H1 (cell line): ENCODE measurements at regions not wholly inside any gene's neighbourhood (a gene's known extent, or its start where the extent isn't known, plus 50 kb on each side); places are given as distances from the start of the nearest gene placed in this dataset.

Experiments used
- CTCF ChIA-PET: fragments of 300-600 bp; sonication (Branson Sonifier 250); formaldehyde crosslinking; loops from one replicate; lab custom pipeline; 2021; ENCODE audit not compliant: partially characterized antibody; lab: Charles Lee
- POLR2A ChIA-PET: fragments of 300-600 bp; sonication (Branson Sonifier 250); formaldehyde crosslinking; loops from one replicate; lab custom pipeline; 2021; ENCODE audit warnings: inconsistent platforms; ENCODE audit not compliant: partially characterized antibody; lab: Charles Lee
- DNase-seq, 2 experiments: peaks; one replicate each; pipeline versions ENCODE4 v3.0.0 to v3.0.0-alpha.2; 2010 to 2022; ENCODE audit warnings: low spot score in 2 of 2, low read depth in 1 of 2, mixed read lengths in 1 of 2
- FAIRE-seq: peaks from 2 replicates; lab custom pipeline; 2011; peaks lifted over from hg19 to GRCh38; lab: Jason Lieb, UNC
- H2AFZ ChIP-seq: 2 replicates; pipeline ENCODE4 v1.8.1; 2012; ENCODE audit warnings: low read length, inconsistent platforms
- H2AK5ac ChIP-seq: 2 replicates; pipeline ENCODE4 v1.6.1; 2013; ENCODE audit warnings: low read depth, low read length
- H2BK120ac ChIP-seq: replicated peaks from 2 replicates; pipeline ENCODE3; 2013; ENCODE audit warnings: low read depth, low read length, inconsistent platforms
- H2BK12ac ChIP-seq: 2 replicates; pipeline ENCODE4 v1.6.1; 2013; ENCODE audit warnings: low read depth, low read length
- H2BK15ac ChIP-seq: 2 replicates; pipeline ENCODE4 v1.6.1; 2013; ENCODE audit warnings: low read length
- H2BK20ac ChIP-seq: 2 replicates; pipeline ENCODE4 v1.6.1; 2013; ENCODE audit warnings: low read length
- H2BK5ac ChIP-seq: 2 replicates; pipeline ENCODE4 v1.6.1; 2013; ENCODE audit warnings: low read depth, low read length
- H3K14ac ChIP-seq: 2 replicates; pipeline ENCODE4 v1.6.1; 2013; ENCODE audit warnings: inconsistent platforms; ENCODE audit not compliant: insufficient read length
- H3K18ac ChIP-seq: 2 replicates; pipeline ENCODE4 v1.6.1; 2013; ENCODE audit warnings: low read length; ENCODE audit errors: extremely low read depth
- H3K23ac ChIP-seq: 2 replicates; pipeline ENCODE4 v1.6.1; 2013; ENCODE audit warnings: inconsistent platforms; ENCODE audit not compliant: insufficient read length
- H3K23me2 ChIP-seq: 2 replicates; pipeline ENCODE4 v1.6.1; 2013; ENCODE audit warnings: low read depth, low read length
- H3K27ac ChIP-seq: 2 replicates; pipeline ENCODE4 v1.6.1; 2011; ENCODE audit warnings: low read depth, low read length, inconsistent platforms
- H3K27me3 ChIP-seq, 4 experiments: replicated peaks in 1 of 4; 1 replicate in 1 of 4; 2 replicates in 3 of 4; pipeline versions ENCODE4 v1.6.1 to v1.8.1; 2011 to 2013; ENCODE audit warnings: low read length in 3 of 4, mild to moderate bottlenecking in 3 of 4, inconsistent platforms in 2 of 4, mixed read lengths in 2 of 4, moderate library complexity in 1 of 4; ENCODE audit not compliant: control insufficient read depth in 3 of 4, insufficient read depth in 3 of 4; ENCODE audit errors: extremely low read depth in 1 of 4
- H3K36me3 ChIP-seq, 4 experiments: 2 replicates each; pipeline versions ENCODE4 v1.6.1 to v1.8.1; 2011 to 2013; ENCODE audit warnings: mild to moderate bottlenecking in 4 of 4, low read length in 3 of 4, moderate library complexity in 2 of 4, control low read depth in 1 of 4, inconsistent platforms in 1 of 4; ENCODE audit not compliant: insufficient read depth in 4 of 4, control insufficient read depth in 2 of 4
- H3K4ac ChIP-seq: replicated peaks from 2 replicates; pipeline ENCODE3; 2013; ENCODE audit warnings: low read length, low read depth, mixed read lengths, inconsistent platforms; ENCODE audit not compliant: insufficient read length
- H3K4me1 ChIP-seq, 4 experiments: replicated peaks in 1 of 4; 1 replicate in 1 of 4; 2 replicates in 3 of 4; pipeline versions ENCODE4 v1.6.1 to v1.8.1; 2011 to 2013; ENCODE audit warnings: low read length in 3 of 4, inconsistent platforms in 2 of 4, mixed read lengths in 1 of 4; ENCODE audit not compliant: insufficient read depth in 4 of 4, control insufficient read depth in 3 of 4
- H3K4me2 ChIP-seq, 2 experiments: 2 replicates each; pipeline versions ENCODE4 v1.6.1 to v1.8.1; 2011 to 2013; ENCODE audit warnings: low read depth in 2 of 2, low read length in 2 of 2, control low read depth in 1 of 2, inconsistent platforms in 1 of 2, mild to moderate bottlenecking in 1 of 2; ENCODE audit not compliant: insufficient read depth in 1 of 2
- H3K4me3 ChIP-seq, 4 experiments: fragments of 200-600, 300-600 bp in 1 of 4; sonication (generic), shearing (Covaris generic), sonication (Bioruptor Twin) in 1 of 4; 2 replicates each; pipeline versions ENCODE4 v1.5.1 to v1.8.1; 2011 to 2016; ENCODE audit warnings: low read length in 4 of 4, low read depth in 3 of 4, control low read depth in 2 of 4, inconsistent platforms in 2 of 4, mild to moderate bottlenecking in 2 of 4, mixed read lengths in 1 of 4, moderate library complexity in 1 of 4; ENCODE audit not compliant: insufficient read depth in 2 of 4; ENCODE audit errors: extremely low read depth in 1 of 4
- H3K56ac ChIP-seq: replicated peaks from 2 replicates; pipeline ENCODE3; 2013; ENCODE audit warnings: low read depth, mild to moderate bottlenecking, mixed read lengths, low read length, inconsistent platforms; ENCODE audit not compliant: insufficient read length
- H3K79me1 ChIP-seq: 2 replicates; pipeline ENCODE4 v1.6.1; 2013; ENCODE audit warnings: low read depth, low read length, control low read depth
- H3K79me2 ChIP-seq, 2 experiments: 2 replicates each; pipeline versions ENCODE4 v1.6.1 to v1.8.1; 2012 to 2013; ENCODE audit warnings: low read length in 2 of 2, mild to moderate bottlenecking in 2 of 2, inconsistent platforms in 1 of 2; ENCODE audit not compliant: insufficient read depth in 2 of 2, control insufficient read depth in 1 of 2
- H3K9ac ChIP-seq, 4 experiments: replicated peaks in 1 of 4; 1 replicate in 1 of 4; 2 replicates in 3 of 4; pipeline versions ENCODE4 v1.6.1 to v1.8.1; 2011 to 2013; ENCODE audit warnings: low read depth in 3 of 4, low read length in 3 of 4, control low read depth in 2 of 4, mild to moderate bottlenecking in 2 of 4, moderate library complexity in 2 of 4, inconsistent platforms in 1 of 4; ENCODE audit errors: extremely low read depth in 1 of 4
- H3K9me3 ChIP-seq, 2 experiments: 2 replicates each; pipeline versions ENCODE4 v1.6.1 to v1.8.1; 2012 to 2013; ENCODE audit warnings: mild to moderate bottlenecking in 2 of 2, moderate library complexity in 2 of 2, control low read depth in 1 of 2, inconsistent platforms in 1 of 2, low read depth in 1 of 2, low read length in 1 of 2, mixed read lengths in 1 of 2; ENCODE audit not compliant: insufficient read depth in 2 of 2
- H4K20me1 ChIP-seq, 2 experiments: replicated peaks in 1 of 2; 2 replicates each; pipeline versions ENCODE3 to v1.8.1; 2011 to 2013; ENCODE audit warnings: inconsistent platforms in 2 of 2, low read length in 2 of 2, mild to moderate bottlenecking in 1 of 2; ENCODE audit not compliant: insufficient read depth in 2 of 2, control insufficient read depth in 1 of 2
- H4K5ac ChIP-seq: 2 replicates; pipeline ENCODE4 v1.6.1; 2013; ENCODE audit warnings: low read length, low read depth, mixed read lengths, inconsistent platforms; ENCODE audit not compliant: insufficient read length
- H4K8ac ChIP-seq: 2 replicates; pipeline ENCODE4 v1.8.0; 2013; ENCODE audit warnings: mild to moderate bottlenecking, moderate library complexity, low read length, inconsistent platforms; ENCODE audit not compliant: insufficient read depth; ENCODE audit errors: extremely low read depth
- H4K91ac ChIP-seq: replicated peaks from 2 replicates; pipeline ENCODE3; 2013; ENCODE audit warnings: low read length, mixed read lengths, inconsistent platforms; ENCODE audit not compliant: insufficient read length
- SP4 ChIP-seq: IDR thresholded peaks from 2 replicates; pipeline ENCODE4 v1.6.1; 2012; ENCODE audit warnings: low read length, inconsistent platforms
- WGBS, 2 experiments: shearing (Covaris generic) in 1 of 2; methylation state at CpG; one replicate each; pipeline versions ENCODE4 v1.1.6 to v1.1.7; 2013 to 2015; ENCODE audit warnings: low lambda C conversion rate in 2 of 2, mixed read lengths in 2 of 2, inconsistent platforms in 1 of 2, low coverage in 1 of 2, missing lambda C conversion rate in 1 of 2; ENCODE audit not compliant: insufficient replicate concordance in 2 of 2, insufficient coverage in 1 of 2, insufficient read length in 1 of 2; ENCODE audit errors: extremely low coverage in 1 of 2, missing lambda C conversion rate in 1 of 2; 5-methylcytosine and 5-hydroxymethylcytosine counted together

DNA sequence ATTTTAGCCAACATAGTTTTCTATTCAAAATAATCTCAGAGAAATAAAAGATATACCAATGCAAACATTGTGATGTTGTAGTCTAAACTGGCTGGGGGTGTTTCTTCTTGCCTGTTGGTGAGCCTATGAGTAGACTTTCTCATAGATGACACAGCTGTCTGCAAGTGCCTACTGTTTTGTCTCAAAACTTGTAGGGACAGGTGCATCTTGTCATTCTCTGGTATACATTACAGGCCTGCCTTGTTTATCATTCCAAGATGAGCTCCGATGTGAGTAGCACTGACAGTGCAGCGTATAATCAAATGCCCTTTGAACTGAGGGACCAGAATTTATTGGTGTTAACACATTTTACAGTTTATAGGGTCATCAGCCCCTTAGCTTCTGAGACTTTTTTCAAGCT lies 353.8 kb downstream of the PRDM5 start:
- Histone ChIP-seq H2AK5ac (no peak overlapping the region), H3K4me1 (no peaks in the 10 kb centered on the region), H2BK12ac (no peak overlapping the region), H3K27me3 (no peaks in the 10 kb centered on the region), H2BK120ac (no peak overlapping the region), H3K9ac (no peak overlapping the region), H3K4ac (no peak overlapping the region), H3K27ac (no peak overlapping the region), H3K9me3 (peaks cover 0 to 3% of the 10 kb centered on the region in 2 experiments; a peak in 1 of 4 replicates), H3K18ac (no peak overlapping the region), H3K79me2 (no peaks in the 10 kb centered on the region), H3K4me3 (no peak overlapping the region), H2BK5ac (no peak overlapping the region), H3K23me2 (no peaks in the 10 kb centered on the region), H4K91ac (no peak overlapping the region), H2BK20ac (no peak overlapping the region), H3K4me2 (no peak overlapping the region), H4K20me1 (no peaks in the 10 kb centered on the region), H2BK15ac (no peak overlapping the region), H4K5ac (no peak overlapping the region), H4K8ac (no peak overlapping the region), H2AFZ (no peak overlapping the region), H3K79me1 (no peaks in the 10 kb centered on the region), H3K14ac (no peak overlapping the region), H3K56ac (no peak overlapping the region), H3K23ac (no peak overlapping the region), H3K36me3 (no peaks in the 10 kb centered on the region)
- POLR2A ChIA-PET, result no interaction called here
- DNase-seq, result no peak
- 48% methylated on average over 2 of the region's 2 CpGs; no CpG with 5 or more reads in 1 of the 2 experiments for WGBS, 2 experiments
- TF ChIP-seq SP4, result no peak
- no peak for FAIRE-seq
- CTCF ChIA-PET, result no interaction called here
